ENCODE measurements at regions not wholly inside any gene's neighbourhood (a gene's known extent, or its start where the extent isn't known, plus 50 kb on each side); places are given as distances from the start of the nearest gene placed in this dataset.

GRCh38 chr3:42012935-42013690, 51.2 kb upstream of the ULK4 start:
- peak; percentile 85 for DNase-seq

GRCh38 chr3:42012383-42012934, 50.6 kb upstream of the ULK4 start:
- peak; percentile 68 for DNase-seq

All from SIG-M5 (cell line).